Fibroblast of upper back skin (primary cell): ENCODE measurements at regions not wholly inside any gene's neighbourhood (a gene's known extent, or its start where the extent isn't known, plus 50 kb on each side); places are given as distances from the start of the nearest gene placed in this dataset.

Source experiments
- DNase-seq: peaks from one replicate; pipeline ENCODE4 v3.0.0-alpha.2; 2013

GRCh38 chr7:41219276-41219675 lies 483.6 kb downstream of the INHBA start:
- peak; percentile 81 for DNase-seq

- DNase-seq = no peak
Observed at GRCh38 chr7:41217306-41217705, 485.6 kb downstream of the INHBA start.

- no peak for DNase-seq
Observed at GRCh38 chr7:41207141-41207540, 495.7 kb downstream of the INHBA start.

- DNase-seq = no peak
Observed at GRCh38 chr7:41206267-41206666, 496.6 kb downstream of the INHBA start.

- no peak for DNase-seq
Observed at GRCh38 chr7:41205600-41205999, 497.3 kb downstream of the INHBA start.

- no peak for DNase-seq
Observed at GRCh38 chr7:41203542-41203941, 499.3 kb downstream of the INHBA start.

- DNase-seq = no peak
Observed at GRCh38 chr7:41201021-41201420, 501.9 kb downstream of the INHBA start.

- no peak for DNase-seq
Observed at GRCh38 chr7:41199136-41199535, 503.8 kb downstream of the INHBA start.

GRCh38 chr7:41198502-41198901 lies 504.4 kb downstream of the INHBA start:
- no peak for DNase-seq

GRCh38 chr7:41197769-41198168 lies 505.1 kb downstream of the INHBA start:
- no peak for DNase-seq

GRCh38 chr7:41193738-41194282 lies 509.1 kb downstream of the INHBA start:
- no peak for DNase-seq

- DNase-seq = no peak
Observed at GRCh38 chr7:41190581-41190980, 512.3 kb downstream of the INHBA start.

- peak; percentile 78 for DNase-seq
Observed at GRCh38 chr7:41189866-41190265, 513.0 kb downstream of the INHBA start.

- peak; percentile 80 for DNase-seq
Observed at GRCh38 chr7:41188163-41189130, 514.4 kb downstream of the INHBA start.

- DNase-seq = no peak
Observed at GRCh38 chr7:41187322-41187721, 515.6 kb downstream of the INHBA start.

GRCh38 chr7:41185851-41186250 lies 517.0 kb downstream of the INHBA start:
- no peak for DNase-seq

GRCh38 chr7:41183741-41184140 lies 519.1 kb downstream of the INHBA start:
- no peak for DNase-seq

- DNase-seq = no peak
Observed at GRCh38 chr7:41182782-41183181, 520.1 kb downstream of the INHBA start.

GRCh38 chr7:41175435-41175834 lies 527.5 kb downstream of the INHBA start:
- no peak for DNase-seq

GRCh38 chr7:41174521-41174920 lies 528.4 kb downstream of the INHBA start:
- DNase-seq = no peak

GRCh38 chr7:41170466-41170865 lies 532.4 kb downstream of the INHBA start:
- DNase-seq = peak; percentile 53

GRCh38 chr7:41169317-41169716 lies 533.6 kb downstream of the INHBA start:
- DNase-seq = no peak

- peak; percentile 7 for DNase-seq
Observed at GRCh38 chr7:41167836-41168235, 535.1 kb downstream of the INHBA start.

- peak; percentile 70 for DNase-seq
Observed at GRCh38 chr7:41164440-41164839, 538.5 kb downstream of the INHBA start.
